Smooth muscle cell (in vitro differentiated cells): ENCODE measurements at regions not wholly inside any gene's neighbourhood (a gene's known extent, or its start where the extent isn't known, plus 50 kb on each side); places are given as distances from the start of the nearest gene placed in this dataset.

Experiments used
- DNase-seq: peaks from one replicate; lab custom pipeline; 2025; ENCODE audit not compliant: unreplicated experiment; lab: John Stamatoyannopoulos, UW
- H2AFZ ChIP-seq: fragments of 200-600 bp; sonication (generic); 2 replicates; pipeline ENCODE4 v1.6.0; 2016; ENCODE audit warnings: antibody characterized with exemption, low read depth, mild to moderate bottlenecking
- H3F3A ChIP-seq: fragments of 200-600 bp; sonication (generic); 2 replicates; pipeline ENCODE4 v1.6.0; 2017; ENCODE audit warnings: antibody characterized with exemption, low read depth
- H3K27ac ChIP-seq: fragments of 200-600 bp; sonication (generic); 2 replicates; pipeline ENCODE4 v1.5.1; 2016; ENCODE audit warnings: low read depth, mild to moderate bottlenecking
- H3K27me3 ChIP-seq: fragments of 200-600 bp; sonication (generic); 2 replicates; pipeline ENCODE4 v1.6.1; 2016; ENCODE audit warnings: low read depth, mild to moderate bottlenecking
- H3K36me3 ChIP-seq: fragments of 200-600 bp; sonication (generic); 2 replicates; pipeline ENCODE4 v1.5.1; 2016; ENCODE audit warnings: low read depth
- H3K4me1 ChIP-seq: fragments of 200-600 bp; sonication (generic); 2 replicates; pipeline ENCODE4 v1.5.1; 2016; ENCODE audit warnings: low read depth
- H3K4me2 ChIP-seq: fragments of 200-600 bp; sonication (generic); 2 replicates; pipeline ENCODE4 v1.6.0; 2016; ENCODE audit warnings: mild to moderate bottlenecking
- H3K4me3 ChIP-seq: fragments of 200-600 bp; sonication (generic); 2 replicates; pipeline ENCODE4 v1.5.1; 2016; ENCODE audit warnings: mild to moderate bottlenecking
- H3K79me2 ChIP-seq: fragments of 200-600 bp; sonication (generic); 2 replicates; pipeline ENCODE4 v1.6.0; 2016; ENCODE audit warnings: low read depth, mild to moderate bottlenecking
- H3K9ac ChIP-seq: fragments of 200-600 bp; sonication (generic); 2 replicates; pipeline ENCODE4 v1.6.0; 2016; ENCODE audit warnings: low read depth
- H3K9me3 ChIP-seq: fragments of 200-600 bp; sonication (generic); replicated peaks from 2 replicates; pipeline ENCODE4 v1.5.1; 2016; ENCODE audit warnings: low read depth
- H4K20me1 ChIP-seq: fragments of 200-600 bp; sonication (generic); 2 replicates; pipeline ENCODE4 v1.6.0; 2016; ENCODE audit warnings: low read depth
- CTCF ChIP-seq: fragments of 200-600 bp; sonication (generic); IDR thresholded peaks from 2 replicates; pipeline ENCODE4 v1.5.1; 2017; ENCODE audit warnings: borderline replicate concordance, mild to moderate bottlenecking, antibody characterized with exemption; ENCODE audit not compliant: insufficient read depth, poor library complexity, severe bottlenecking
- WGBS: methylation state at CpG from one replicate; pipeline ENCODE4 v1.1.7; 2016; ENCODE audit warnings: low lambda C conversion rate; 5-methylcytosine and 5-hydroxymethylcytosine counted together

- no peak for DNase-seq
- no peak overlapping the region for H2AFZ ChIP-seq
Observed at GRCh38 chr7:114354306-114354705, 60.3 kb upstream of the FOXP2 start.

GRCh38 chr7:114345494-114345893, 69.1 kb upstream of the FOXP2 start:
- no peak for DNase-seq
- WGBS, result 51% methylated on average over 2 of the region's 2 CpGs
- H3K79me2 ChIP-seq, result no peaks in the 10 kb centered on the region

More at GRCh38 chr7:114354306-114354705, 60.3 kb upstream of the FOXP2 start:
- Histone ChIP-seq H3K4me1 (no peaks in the 10 kb centered on the region), H3K4me2 (no peak overlapping the region), H3K36me3 (no peaks in the 10 kb centered on the region), H3F3A (no peaks in the 10 kb centered on the region), H3K27me3 (no peaks in the 10 kb centered on the region), H3K27ac (no peak overlapping the region), H4K20me1 (no peaks in the 10 kb centered on the region), H3K9ac (no peak overlapping the region), H3K79me2 (no peaks in the 10 kb centered on the region), H3K9me3 (no peaks in the 10 kb centered on the region), H3K4me3 (no peak overlapping the region)
- no peak for TF ChIP-seq CTCF
- 84% methylated on average over 1 of the region's 1 CpG for WGBS

GRCh38 chr7:114343949-114344708, 70.5 kb upstream of the FOXP2 start:
- Histone ChIP-seq H3K79me2 (no peaks in the 10 kb centered on the region), H3K27me3 (peaks cover 6% of the 10 kb centered on the region), H4K20me1 (no peaks in the 10 kb centered on the region), H2AFZ (no peak overlapping the region), H3K4me2 (no peak overlapping the region), H3K9me3 (no peaks in the 10 kb centered on the region), H3K9ac (no peak overlapping the region), H3K27ac (no peak overlapping the region), H3K4me1 (peaks cover 3% of the 10 kb centered on the region), H3K36me3 (no peaks in the 10 kb centered on the region), H3F3A (no peaks in the 10 kb centered on the region), H3K4me3 (no peak overlapping the region)
- WGBS, result 91% methylated on average over 9 of the region's 9 CpGs
- DNase-seq, result no peak
- TF ChIP-seq CTCF, result no peak

More at GRCh38 chr7:114345494-114345893, 69.1 kb upstream of the FOXP2 start:
- H3F3A ChIP-seq, result no peaks in the 10 kb centered on the region
- no peak overlapping the region for H3K4me2 ChIP-seq
- no peak overlapping the region for H2AFZ ChIP-seq
- H3K27ac ChIP-seq, result no peak overlapping the region
- H3K27me3 ChIP-seq, result peaks cover 3% of the 10 kb centered on the region
- H3K9me3 ChIP-seq, result no peaks in the 10 kb centered on the region
- no peak for TF ChIP-seq CTCF
- H3K4me3 ChIP-seq, result no peak overlapping the region
- H4K20me1 ChIP-seq, result no peaks in the 10 kb centered on the region
- no peak overlapping the region for H3K9ac ChIP-seq
- no peaks in the 10 kb centered on the region for H3K36me3 ChIP-seq
- peaks cover 3% of the 10 kb centered on the region for H3K4me1 ChIP-seq
